Dermis microvascular lymphatic vessel endothelial cell (primary cell): ENCODE measurements at regions not wholly inside any gene's neighbourhood (a gene's known extent, or its start where the extent isn't known, plus 50 kb on each side); places are given as distances from the start of the nearest gene placed in this dataset.
"Not testable (repeated sequence)": the region's sequence is repeated elsewhere in the genome, so short reads cannot be mapped to it uniquely, and the experiment has no call there.

Experiments used
- DNase-seq, 2 donors: peaks; one replicate each; pipeline versions ENCODE4 v3.0.0 to v3.0.0-alpha.2; 2010; ENCODE audit warnings: low read depth in 2 of 2

GRCh38 chr9:75197561-75197960 is 109.2 kb downstream of the OSTF1 start:
- peak in 1 of 2 donors; percentile 12 for DNase-seq

- no peak for DNase-seq
Measured at GRCh38 chr9:75198436-75198835, 110.1 kb downstream of the OSTF1 start.

GRCh38 chr9:75200892-75201470 is 112.7 kb downstream of the OSTF1 start:
- DNase-seq: peak; percentile 55 to 73

GRCh38 chr9:75201480-75202209 is 113.3 kb downstream of the OSTF1 start:
- no peak for DNase-seq

GRCh38 chr9:75207997-75208396 is 119.7 kb downstream of the OSTF1 start:
- DNase-seq: not testable (repeated sequence)

GRCh38 chr9:75210215-75210614 is 121.9 kb downstream of the OSTF1 start:
- DNase-seq: no peak

GRCh38 chr9:75213765-75214164 is 125.5 kb downstream of the OSTF1 start:
- no peak for DNase-seq

GRCh38 chr9:75226403-75227139 is 138.3 kb downstream of the OSTF1 start:
- no peak for DNase-seq

GRCh38 chr9:75228893-75229292 is 140.6 kb downstream of the OSTF1 start:
- no peak for DNase-seq

GRCh38 chr9:75229605-75230332 is 141.5 kb downstream of the OSTF1 start:
- peak; percentile 17 to 55 for DNase-seq

- no peak for DNase-seq
Measured at GRCh38 chr9:75230469-75230868, 142.2 kb downstream of the OSTF1 start.

- no peak for DNase-seq
Measured at GRCh38 chr9:75231167-75231566, 142.9 kb downstream of the OSTF1 start.

GRCh38 chr9:75233011-75233410 is 144.7 kb downstream of the OSTF1 start:
- DNase-seq: no peak

- DNase-seq: no peak
Measured at GRCh38 chr9:75235632-75236031, 147.3 kb downstream of the OSTF1 start.

GRCh38 chr9:75238311-75238976 is 150.1 kb downstream of the OSTF1 start:
- peak; percentile 64 to 72 for DNase-seq

- peak; percentile 12 to 14 for DNase-seq
Measured at GRCh38 chr9:75239176-75239575, 150.9 kb downstream of the OSTF1 start.

GRCh38 chr9:75242426-75242825 is 154.1 kb downstream of the OSTF1 start:
- DNase-seq: no peak

GRCh38 chr9:75246949-75247348 is 158.6 kb downstream of the OSTF1 start:
- DNase-seq: no peak

- DNase-seq: peak; percentile 18 to 46
Measured at GRCh38 chr9:75265525-75265972, 177.2 kb downstream of the OSTF1 start.

GRCh38 chr9:75269197-75269596 is 180.9 kb downstream of the OSTF1 start:
- no peak for DNase-seq

GRCh38 chr9:75273055-75273454 is 184.7 kb downstream of the OSTF1 start:
- not testable (repeated sequence) for DNase-seq
